PC-3 (cell line): ENCODE measurements at regions not wholly inside any gene's neighbourhood (a gene's known extent, or its start where the extent isn't known, plus 50 kb on each side); places are given as distances from the start of the nearest gene placed in this dataset.

Source experiments
- ATAC-seq: fragments of 200-7000 bp; cut with Tn5 transposase; 2 replicates; pipeline ENCODE4 v1.9.1; 2020; ENCODE audit warnings: mild to moderate bottlenecking, moderate library complexity
- BruUV-seq: library from RNA; stranded (reverse); fragments of 400-500 nt; replicated peaks from 2 replicates; lab custom pipeline; 2021; lab: Mats Ljungman, UMichigan
- CTCF ChIA-PET: fragments of 300-600 bp; sonication (Branson Sonifier 250); formaldehyde crosslinking; loops from one replicate; lab custom pipeline; 2022; ENCODE audit warnings: antibody characterized with exemption; lab: Charles Lee
- POLR2A ChIA-PET: fragments of 300-600 bp; sonication (Branson Sonifier 250); formaldehyde crosslinking; loops from one replicate; lab custom pipeline; 2022; ENCODE audit warnings: antibody characterized with exemption; ENCODE audit not compliant: unreplicated experiment; lab: Charles Lee
- DNase-seq: peaks from one replicate; pipeline ENCODE4 v3.0.0-alpha.2; 2015
- H2AFZ ChIP-seq: fragments of 300-600 bp; sonication (generic); 2 replicates; pipeline ENCODE4 v1.6.0; 2016; ENCODE audit warnings: antibody characterized with exemption, low read length
- H3F3A ChIP-seq: fragments of 300-600 bp; sonication (generic); one replicate; pipeline ENCODE4 v1.6.0; 2017; ENCODE audit warnings: antibody characterized with exemption, low read length, control low read depth, mild to moderate bottlenecking; ENCODE audit not compliant: unreplicated experiment
- H3K27ac ChIP-seq: fragments of 300-600 bp; sonication (generic); 2 replicates; pipeline ENCODE4 v1.5.1; 2016; ENCODE audit warnings: mild to moderate bottlenecking, low read length
- H3K27me3 ChIP-seq: fragments of 300-600 bp; sonication (generic); 2 replicates; pipeline ENCODE4 v1.6.1; 2016; ENCODE audit warnings: low read length, mixed read lengths
- H3K36me3 ChIP-seq: fragments of 300-600 bp; sonication (generic); 2 replicates; pipeline ENCODE4 v1.6.1; 2016; ENCODE audit warnings: low read depth, mixed run types, low read length, mixed read lengths
- H3K4me1 ChIP-seq: fragments of 300-600 bp; sonication (generic); 2 replicates; pipeline ENCODE4 v1.5.1; 2016; ENCODE audit warnings: low read length; ENCODE audit not compliant: insufficient read depth
- H3K4me2 ChIP-seq: fragments of 300-600 bp; sonication (generic); 2 replicates; pipeline ENCODE4 v1.6.0; 2016; ENCODE audit warnings: low read length
- H3K4me3 ChIP-seq: fragments of 300-600 bp; sonication (generic); 2 replicates; pipeline ENCODE4 v1.5.1; 2016; ENCODE audit warnings: mild to moderate bottlenecking, low read length, mixed read lengths
- H3K79me2 ChIP-seq: fragments of 300-600 bp; sonication (generic); 2 replicates; pipeline ENCODE4 v1.6.1; 2017; ENCODE audit warnings: low read length, mixed read lengths
- H3K9ac ChIP-seq: fragments of 300-600 bp; sonication (generic); 2 replicates; pipeline ENCODE4 v1.6.0; 2016; ENCODE audit warnings: mild to moderate bottlenecking, low read length
- H3K9me2 ChIP-seq: fragments of 300-600 bp; sonication (generic); replicated peaks from 2 replicates; pipeline ENCODE4 v1.6.1; 2016; ENCODE audit warnings: mixed run types, low read length, mixed read lengths
- H3K9me3 ChIP-seq: fragments of 300-600 bp; sonication (generic); 2 replicates; pipeline ENCODE4 v1.6.1; 2016; ENCODE audit warnings: low read length, mixed read lengths
- H4K20me1 ChIP-seq: fragments of 300-600 bp; sonication (generic); 2 replicates; pipeline ENCODE4 v1.6.1; 2016; ENCODE audit warnings: low read length, mixed read lengths
- CTCF ChIP-seq: fragments of 300-600 bp; sonication (generic); conservative IDR thresholded peaks from 2 replicates; pipeline ENCODE4 v1.5.1; 2017; ENCODE audit warnings: antibody characterized with exemption, low read depth, mild to moderate bottlenecking, low read length
- EZH2 ChIP-seq: fragments of 300-600 bp; sonication (generic); IDR thresholded peaks from one replicate; pipeline ENCODE4 v1.6.1; 2017; ENCODE audit warnings: antibody characterized with exemption, mild to moderate bottlenecking, low read length; ENCODE audit not compliant: unreplicated experiment
- EZH2phosphoT487 ChIP-seq: fragments of 300-600 bp; sonication (generic); IDR thresholded peaks from 2 replicates; pipeline ENCODE4 v1.6.1; 2018; ENCODE audit warnings: mild to moderate bottlenecking, antibody characterized with exemption, low read length, borderline replicate concordance
- intact Hi-C: fragments of 100-400 bp; cut with micrococcal nuclease; formaldehyde crosslinking; loops from 2 replicates; pipeline ENCODE4 v1.9.0; 2023

- DNase-seq = no peak
- Histone ChIP-seq H3K79me2 (no peaks in the 10 kb centered on the region), H2AFZ (no peak overlapping the region), H3K4me1 (no peaks in the 10 kb centered on the region), H4K20me1 (no peaks in the 10 kb centered on the region), H3K4me3 (no peak overlapping the region), H3K9me2 (no peaks in the 10 kb centered on the region), H3K36me3 (no peaks in the 10 kb centered on the region), H3K9ac (no peak overlapping the region), H3K27ac (no peak overlapping the region), H3K4me2 (no peak overlapping the region), H3K27me3 (no peaks in the 10 kb centered on the region), H3F3A (no peaks in the 10 kb centered on the region), H3K9me3 (peaks cover 11% of the 10 kb centered on the region; the same call in 1 of the 2 replicates)
- POLR2A ChIA-PET = no interaction called here
- ATAC-seq = no peak
- CTCF ChIA-PET = no interaction called here
- intact Hi-C loops = no loop called here
- no TSS peak for BruUV-seq
- no peak for TF ChIP-seq EZH2phosphoT487
- TF ChIP-seq EZH2 = no peak
- no peak for TF ChIP-seq CTCF
Observed at GRCh38 chr14:87081004-87081403, 912.0 kb downstream of the GALC start.

GRCh38 chr14:87080146-87080545 lies 912.8 kb downstream of the GALC start:
- Histone ChIP-seq H3K4me1 (no peaks in the 10 kb centered on the region), H3K36me3 (no peaks in the 10 kb centered on the region), H3F3A (no peaks in the 10 kb centered on the region), H3K9me2 (no peaks in the 10 kb centered on the region), H3K27me3 (0 out of 2 replicates have a peak, but pooled peaks cover 3% of the 10 kb centered on the region), H3K27ac (no peak overlapping the region), H4K20me1 (no peaks in the 10 kb centered on the region), H3K79me2 (no peaks in the 10 kb centered on the region), H3K9ac (no peak overlapping the region), H2AFZ (no peak overlapping the region), H3K4me2 (no peak overlapping the region), H3K4me3 (no peak overlapping the region), H3K9me3 (peaks cover 11% of the 10 kb centered on the region; the same call in 1 of the 2 replicates)
- POLR2A ChIA-PET = no interaction called here
- CTCF ChIA-PET = no interaction called here
- TF ChIP-seq EZH2 (no peak), EZH2phosphoT487 (no peak), CTCF (no peak)
- intact Hi-C loops = no loop called here
- DNase-seq (no peak), ATAC-seq (no peak)
- no TSS peak for BruUV-seq

DNA sequence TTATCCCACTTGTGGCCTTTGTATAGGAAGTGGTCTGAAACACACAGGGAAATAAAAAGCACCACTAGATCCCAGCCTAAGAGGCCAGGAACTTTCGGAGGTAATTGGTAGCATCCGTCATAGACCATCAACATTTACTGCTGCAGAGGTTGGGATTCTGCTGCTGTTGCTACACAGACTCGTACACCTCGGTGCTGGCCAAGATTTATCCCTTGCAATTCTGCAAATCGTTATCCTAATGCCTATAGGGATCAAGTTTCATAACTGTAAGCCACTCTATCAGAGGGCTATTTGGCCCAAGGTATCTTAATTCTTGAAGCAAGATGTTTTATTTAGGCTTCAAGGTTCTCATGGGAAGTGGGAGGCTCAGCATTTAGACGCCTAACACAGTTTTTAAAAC lies 913.6 kb downstream of the GALC start:
- H3K36me3 ChIP-seq = no peaks in the 10 kb centered on the region
- no peaks in the 10 kb centered on the region for H3K9me2 ChIP-seq
- H3K27ac ChIP-seq = no peak overlapping the region
- POLR2A ChIA-PET = no interaction called here
- H3K79me2 ChIP-seq = no peaks in the 10 kb centered on the region
- peaks cover 11% of the 10 kb centered on the region; the same call in 1 of the 2 replicates for H3K9me3 ChIP-seq
- intact Hi-C loops = no loop called here
- no peaks in the 10 kb centered on the region for H3K4me1 ChIP-seq
- H3K4me3 ChIP-seq = no peak overlapping the region
- BruUV-seq = no TSS peak
- no peaks in the 10 kb centered on the region for H4K20me1 ChIP-seq
- H3K4me2 ChIP-seq = no peak overlapping the region
- H3F3A ChIP-seq = no peaks in the 10 kb centered on the region
- DNase-seq (no peak), ATAC-seq (no peak)
- 0 out of 2 replicates have a peak, but pooled peaks cover 3% of the 10 kb centered on the region for H3K27me3 ChIP-seq
- no peak for TF ChIP-seq EZH2
- H2AFZ ChIP-seq = no peak overlapping the region
- CTCF ChIA-PET = no interaction called here
- H3K9ac ChIP-seq = no peak overlapping the region
